ENCODE measurements at regions not wholly inside any gene's neighbourhood (a gene's known extent, or its start where the extent isn't known, plus 50 kb on each side); places are given as distances from the start of the nearest gene placed in this dataset.
"Not testable (repeated sequence)": the region's sequence is repeated elsewhere in the genome, so short reads cannot be mapped to it uniquely, and the experiment has no call there.

DNA sequence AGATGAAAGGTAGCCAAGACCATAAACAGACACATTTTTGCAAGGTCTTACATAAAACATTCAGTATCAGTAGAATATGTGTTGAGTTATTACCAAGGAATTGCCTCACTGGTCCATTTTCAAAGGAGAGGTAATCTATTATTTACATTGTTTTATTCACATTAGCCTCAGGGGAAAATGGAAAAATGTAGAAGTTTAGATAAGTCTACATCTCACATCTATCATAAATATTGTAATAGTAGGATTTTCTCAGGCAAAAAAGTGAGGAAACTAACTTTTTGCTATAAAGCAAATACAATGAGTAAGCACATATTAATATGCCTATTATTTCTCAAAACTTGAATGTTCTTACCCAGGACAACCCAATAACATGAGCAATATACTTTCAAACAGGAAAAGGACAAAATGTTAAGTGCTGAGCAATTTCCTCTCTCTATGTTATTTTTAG lies 184.6 kb upstream of the AGTR1 start:
- TF ChIP-seq, protein P1, sequence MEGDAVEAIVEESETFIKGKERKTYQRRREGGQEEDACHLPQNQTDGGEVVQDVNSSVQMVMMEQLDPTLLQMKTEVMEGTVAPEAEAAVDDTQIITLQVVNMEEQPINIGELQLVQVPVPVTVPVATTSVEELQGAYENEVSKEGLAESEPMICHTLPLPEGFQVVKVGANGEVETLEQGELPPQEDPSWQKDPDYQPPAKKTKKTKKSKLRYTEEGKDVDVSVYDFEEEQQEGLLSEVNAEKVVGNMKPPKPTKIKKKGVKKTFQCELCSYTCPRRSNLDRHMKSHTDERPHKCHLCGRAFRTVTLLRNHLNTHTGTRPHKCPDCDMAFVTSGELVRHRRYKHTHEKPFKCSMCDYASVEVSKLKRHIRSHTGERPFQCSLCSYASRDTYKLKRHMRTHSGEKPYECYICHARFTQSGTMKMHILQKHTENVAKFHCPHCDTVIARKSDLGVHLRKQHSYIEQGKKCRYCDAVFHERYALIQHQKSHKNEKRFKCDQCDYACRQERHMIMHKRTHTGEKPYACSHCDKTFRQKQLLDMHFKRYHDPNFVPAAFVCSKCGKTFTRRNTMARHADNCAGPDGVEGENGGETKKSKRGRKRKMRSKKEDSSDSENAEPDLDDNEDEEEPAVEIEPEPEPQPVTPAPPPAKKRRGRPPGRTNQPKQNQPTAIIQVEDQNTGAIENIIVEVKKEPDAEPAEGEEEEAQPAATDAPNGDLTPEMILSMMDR (conservative IDR thresholded peaks at IDR 0.05): no peak
- H3K4me3 Mint-ChIP-seq: no peak overlapping the region
- no peaks in the 10 kb centered on the region for H3K27me3 Mint-ChIP-seq (ENCODE audit: low read depth)
- H3K27ac Mint-ChIP-seq (ENCODE audit: unreplicated experiment): no peak overlapping the region
- H3K36me3 Mint-ChIP-seq (ENCODE audit: low read depth): no peaks in the 10 kb centered on the region
- DNase-seq (ENCODE audit: low read depth, low spot score): no peak
- H3K9me3 Mint-ChIP-seq: no peaks in the 10 kb centered on the region
- H3K4me1 Mint-ChIP-seq: no peaks in the 10 kb centered on the region

DNA sequence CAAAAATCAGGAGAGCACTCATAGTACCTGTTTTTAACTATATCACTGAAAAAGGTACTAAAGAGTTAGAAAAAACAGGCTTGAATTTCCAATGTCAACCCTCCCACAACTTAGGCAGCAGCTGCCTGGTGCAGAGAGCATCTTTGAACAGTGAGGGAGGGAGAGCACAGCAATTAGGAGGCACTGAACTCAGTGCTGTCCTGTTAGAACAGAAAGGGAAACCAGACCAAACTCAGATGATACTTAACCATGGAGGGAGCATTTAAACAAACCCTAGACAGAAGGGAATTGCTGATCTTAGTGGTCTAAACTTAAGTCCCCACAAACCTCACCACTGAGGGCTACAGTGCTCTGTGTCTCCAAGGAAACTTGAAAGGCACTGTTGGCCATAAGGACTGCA lies 179.2 kb upstream of the AGTR1 start:
- Mint-ChIP-seq H3K4me3 (no peak overlapping the region), H3K36me3 (ENCODE audit: low read depth) (no peaks in the 10 kb centered on the region), H3K9me3 (peaks cover 8% of the 10 kb centered on the region), H3K27ac (ENCODE audit: unreplicated experiment) (no peak overlapping the region), H3K27me3 (ENCODE audit: low read depth) (no peaks in the 10 kb centered on the region), H3K4me1 (no peaks in the 10 kb centered on the region)
- TF ChIP-seq, protein P1 (conservative IDR thresholded peaks at IDR 0.05): no peak
- no peak for DNase-seq (ENCODE audit: low read depth, low spot score)

DNA sequence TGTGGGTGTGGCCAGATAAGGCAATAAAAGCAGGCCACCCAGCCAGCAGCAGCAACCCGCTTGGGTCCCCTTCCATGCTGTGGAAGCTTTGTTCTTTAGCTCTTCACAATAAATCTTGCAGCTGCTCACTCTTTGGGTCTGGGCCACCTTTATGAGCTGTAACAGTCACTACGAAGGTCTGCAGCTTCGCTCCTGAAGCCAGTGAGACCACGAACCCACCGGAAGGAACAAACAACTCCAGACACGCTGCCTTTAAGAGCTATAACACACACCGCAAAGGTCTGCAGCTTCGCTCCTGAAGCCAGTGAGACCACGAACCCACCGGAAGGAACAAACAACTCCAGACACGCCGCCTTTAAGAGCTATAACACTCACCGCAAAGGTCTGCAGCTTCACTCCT lies 172.1 kb upstream of the AGTR1 start:
- not testable (repeated sequence) for DNase-seq (ENCODE audit: low read depth, low spot score); H3K27me3 Mint-ChIP-seq (ENCODE audit: low read depth); H3K4me1 Mint-ChIP-seq; H3K36me3 Mint-ChIP-seq (ENCODE audit: low read depth); H3K27ac Mint-ChIP-seq (ENCODE audit: unreplicated experiment); H3K4me3 Mint-ChIP-seq
- peaks cover 20% of the 10 kb centered on the region for H3K9me3 Mint-ChIP-seq

DNA sequence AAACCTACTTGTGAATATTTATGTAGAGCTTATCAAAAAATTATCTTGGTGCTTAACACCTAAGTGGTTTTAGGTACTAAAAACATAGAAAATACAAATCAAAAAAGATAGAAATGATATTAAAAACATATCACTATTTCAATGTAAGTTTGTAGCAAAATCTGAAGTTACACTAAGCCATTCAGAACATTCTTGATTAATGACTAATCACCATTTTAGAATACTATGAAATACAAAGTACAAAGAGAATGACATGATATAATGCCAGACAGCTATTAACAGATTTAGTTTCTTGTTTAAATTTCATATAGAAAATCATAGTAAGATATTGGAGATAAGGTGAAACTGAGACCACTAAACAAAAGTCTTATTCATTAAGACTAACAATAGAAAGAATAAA lies 169.7 kb upstream of the AGTR1 start:
- Mint-ChIP-seq H3K9me3 (peaks cover 17% of the 10 kb centered on the region), H3K27me3 (ENCODE audit: low read depth) (no peaks in the 10 kb centered on the region), H3K36me3 (ENCODE audit: low read depth) (peaks cover 3% of the 10 kb centered on the region), H3K4me1 (no peaks in the 10 kb centered on the region), H3K4me3 (no peak overlapping the region), H3K27ac (ENCODE audit: unreplicated experiment) (no peak overlapping the region)
- TF ChIP-seq, protein P1 (conservative IDR thresholded peaks at IDR 0.05): no peak
- DNase-seq (ENCODE audit: low read depth, low spot score): no peak

DNA sequence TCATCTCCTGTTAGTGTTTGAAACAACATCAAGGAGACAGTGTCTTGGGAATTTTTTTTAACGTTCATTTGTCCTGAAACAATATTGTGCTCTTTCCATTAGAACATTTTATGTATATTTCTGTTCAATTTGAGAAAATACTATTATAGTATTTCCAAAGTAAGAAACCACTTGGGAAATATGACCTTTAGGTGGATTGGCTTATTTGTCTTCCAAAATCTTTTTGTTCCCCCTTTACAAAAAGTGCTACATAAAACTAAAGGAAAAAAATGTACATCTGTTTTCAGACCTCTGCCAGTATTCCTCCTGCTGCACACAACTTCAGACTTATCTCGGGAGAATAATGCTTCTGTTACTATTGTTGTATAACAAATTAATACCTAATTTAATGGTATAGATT lies 165.9 kb upstream of the AGTR1 start:
- no peak overlapping the region for H3K4me3 Mint-ChIP-seq

DNA sequence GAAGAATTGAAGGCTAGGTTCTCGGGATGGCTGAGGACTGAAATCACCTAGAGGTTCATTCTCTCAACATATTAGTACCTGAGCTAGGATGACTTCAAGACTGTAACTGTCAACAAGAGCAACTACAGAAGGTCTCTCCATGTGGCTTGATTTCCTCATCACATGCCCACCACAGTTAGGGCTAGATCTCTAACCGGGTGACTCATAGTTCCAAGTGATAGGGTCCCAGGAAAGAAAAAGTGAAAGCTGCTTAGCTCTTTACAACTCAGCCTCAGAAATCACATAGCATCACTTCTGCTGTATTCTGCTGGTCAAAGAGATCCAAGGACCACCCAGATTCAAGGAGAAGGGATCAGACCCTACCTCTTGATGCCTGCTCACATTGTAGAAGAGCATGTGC lies 165.4 kb upstream of the AGTR1 start:
- DNase-seq (ENCODE audit: low read depth, low spot score): no peak
- Mint-ChIP-seq H3K36me3 (ENCODE audit: low read depth) (no peaks in the 10 kb centered on the region), H3K27me3 (ENCODE audit: low read depth) (no peaks in the 10 kb centered on the region), H3K27ac (ENCODE audit: unreplicated experiment) (no peak overlapping the region), H3K9me3 (peaks cover under 1% of the 10 kb centered on the region), H3K4me3 (no peak overlapping the region), H3K4me1 (no peaks in the 10 kb centered on the region)
- TF ChIP-seq, protein P1 (conservative IDR thresholded peaks at IDR 0.05): no peak

More for the DNA sequence above, 165.9 kb upstream of the AGTR1 start:
- Mint-ChIP-seq H3K27ac (ENCODE audit: unreplicated experiment) (no peak overlapping the region), H3K4me1 (no peaks in the 10 kb centered on the region), H3K9me3 (peaks cover 5% of the 10 kb centered on the region), H3K36me3 (ENCODE audit: low read depth) (no peaks in the 10 kb centered on the region), H3K27me3 (ENCODE audit: low read depth) (no peaks in the 10 kb centered on the region)
- no peak for DNase-seq (ENCODE audit: low read depth, low spot score)
- TF ChIP-seq, protein P1 (conservative IDR thresholded peaks at IDR 0.05): no peak

Measured in neural crest cell (in vitro differentiated cells).